Activated naive CD8-positive, alpha-beta T cell (primary cell): ENCODE measurements at regions not wholly inside any gene's neighbourhood (a gene's known extent, or its start where the extent isn't known, plus 50 kb on each side); places are given as distances from the start of the nearest gene placed in this dataset.

Experiments used
- H3K27ac Mint-ChIP-seq: one replicate; pipeline ENCODE4 v1.8.0; 2021; ENCODE audit warnings: mixed read lengths
- H3K27me3 Mint-ChIP-seq: one replicate; pipeline ENCODE4 v1.8.0; 2021; ENCODE audit warnings: mixed read lengths
- H3K36me3 Mint-ChIP-seq: one replicate; pipeline ENCODE4 v1.8.0; 2021; ENCODE audit warnings: mixed read lengths
- H3K4me1 Mint-ChIP-seq: one replicate; pipeline ENCODE4 v1.8.0; 2021; ENCODE audit warnings: low read depth, mixed read lengths
- H3K4me3 Mint-ChIP-seq: one replicate; pipeline ENCODE4 v1.8.0; 2021; ENCODE audit warnings: mild to moderate bottlenecking, mixed read lengths
- H3K9me3 Mint-ChIP-seq: one replicate; pipeline ENCODE4 v1.8.0; 2021; ENCODE audit warnings: low read depth, mixed read lengths

GRCh38 chr19:29400917-29401711, 124.7 kb upstream of the VSTM2B start:
- no peak overlapping the region for H3K4me3 Mint-ChIP-seq
- no peak overlapping the region for H3K27ac Mint-ChIP-seq
- H3K36me3 Mint-ChIP-seq = no peaks in the 10 kb centered on the region
- H3K27me3 Mint-ChIP-seq = no peaks in the 10 kb centered on the region
- H3K4me1 Mint-ChIP-seq = no peaks in the 10 kb centered on the region
- H3K9me3 Mint-ChIP-seq = no peaks in the 10 kb centered on the region

- no peak overlapping the region for H3K4me3 Mint-ChIP-seq
- no peaks in the 10 kb centered on the region for H3K4me1 Mint-ChIP-seq
- no peak overlapping the region for H3K27ac Mint-ChIP-seq
- H3K36me3 Mint-ChIP-seq = no peaks in the 10 kb centered on the region
- no peaks in the 10 kb centered on the region for H3K9me3 Mint-ChIP-seq
- H3K27me3 Mint-ChIP-seq = peaks cover 2% of the 10 kb centered on the region
These were observed 123.9 kb upstream of the VSTM2B start for GRCh38 chr19:29401712-29402421.

- Mint-ChIP-seq H3K27me3 (peaks cover 2% of the 10 kb centered on the region), H3K4me3 (no peak overlapping the region), H3K4me1 (no peaks in the 10 kb centered on the region), H3K27ac (no peak overlapping the region), H3K9me3 (no peaks in the 10 kb centered on the region), H3K36me3 (no peaks in the 10 kb centered on the region)
These were observed 123.2 kb upstream of the VSTM2B start for GRCh38 chr19:29402563-29402962.

GRCh38 chr19:29404015-29404414, 121.8 kb upstream of the VSTM2B start:
- Mint-ChIP-seq H3K36me3 (no peaks in the 10 kb centered on the region), H3K4me3 (no peak overlapping the region), H3K27ac (no peak overlapping the region), H3K4me1 (no peaks in the 10 kb centered on the region), H3K9me3 (no peaks in the 10 kb centered on the region), H3K27me3 (peaks cover 4% of the 10 kb centered on the region)

GRCh38 chr19:29404951-29405727, 120.7 kb upstream of the VSTM2B start:
- Mint-ChIP-seq H3K4me1 (no peaks in the 10 kb centered on the region), H3K9me3 (no peaks in the 10 kb centered on the region), H3K27me3 (peaks cover 4% of the 10 kb centered on the region), H3K4me3 (no peak overlapping the region), H3K27ac (no peak overlapping the region), H3K36me3 (no peaks in the 10 kb centered on the region)

GRCh38 chr19:29405728-29405995, 120.1 kb upstream of the VSTM2B start:
- Mint-ChIP-seq H3K36me3 (no peaks in the 10 kb centered on the region), H3K27me3 (peaks cover 4% of the 10 kb centered on the region), H3K4me3 (no peak overlapping the region), H3K9me3 (no peaks in the 10 kb centered on the region), H3K4me1 (no peaks in the 10 kb centered on the region), H3K27ac (no peak overlapping the region)

- Mint-ChIP-seq H3K27me3 (peaks cover 4% of the 10 kb centered on the region), H3K9me3 (no peaks in the 10 kb centered on the region), H3K36me3 (no peaks in the 10 kb centered on the region), H3K4me3 (no peak overlapping the region), H3K27ac (no peak overlapping the region), H3K4me1 (no peaks in the 10 kb centered on the region)
These were observed 116.5 kb upstream of the VSTM2B start for GRCh38 chr19:29409076-29409862.

GRCh38 chr19:29410601-29411000, 115.2 kb upstream of the VSTM2B start:
- no peaks in the 10 kb centered on the region for H3K36me3 Mint-ChIP-seq
- no peak overlapping the region for H3K27ac Mint-ChIP-seq
- no peaks in the 10 kb centered on the region for H3K9me3 Mint-ChIP-seq
- peaks cover 4% of the 10 kb centered on the region for H3K27me3 Mint-ChIP-seq
- no peak overlapping the region for H3K4me3 Mint-ChIP-seq
- no peaks in the 10 kb centered on the region for H3K4me1 Mint-ChIP-seq

- Mint-ChIP-seq H3K27ac (no peak overlapping the region), H3K36me3 (no peaks in the 10 kb centered on the region)
These were observed 114.6 kb upstream of the VSTM2B start for GRCh38 chr19:29411113-29411581.

GRCh38 chr19:29413435-29413834, 112.4 kb upstream of the VSTM2B start:
- peaks cover under 1% of the 10 kb centered on the region for H3K27me3 Mint-ChIP-seq
- H3K4me3 Mint-ChIP-seq = no peak overlapping the region
- no peak overlapping the region for H3K27ac Mint-ChIP-seq
- H3K4me1 Mint-ChIP-seq = no peaks in the 10 kb centered on the region
- H3K9me3 Mint-ChIP-seq = no peaks in the 10 kb centered on the region
- H3K36me3 Mint-ChIP-seq = no peaks in the 10 kb centered on the region

More at GRCh38 chr19:29411113-29411581, 114.6 kb upstream of the VSTM2B start:
- peaks cover 4% of the 10 kb centered on the region for H3K27me3 Mint-ChIP-seq
- no peaks in the 10 kb centered on the region for H3K9me3 Mint-ChIP-seq
- H3K4me3 Mint-ChIP-seq = no peak overlapping the region
- H3K4me1 Mint-ChIP-seq = no peaks in the 10 kb centered on the region

GRCh38 chr19:29415507-29415906, 110.3 kb upstream of the VSTM2B start:
- no peaks in the 10 kb centered on the region for H3K36me3 Mint-ChIP-seq
- H3K4me3 Mint-ChIP-seq = no peak overlapping the region
- H3K27me3 Mint-ChIP-seq = peaks cover 1% of the 10 kb centered on the region
- no peaks in the 10 kb centered on the region for H3K4me1 Mint-ChIP-seq
- H3K9me3 Mint-ChIP-seq = no peaks in the 10 kb centered on the region
- H3K27ac Mint-ChIP-seq = no peak overlapping the region

- peaks cover 1% of the 10 kb centered on the region for H3K27me3 Mint-ChIP-seq
- no peaks in the 10 kb centered on the region for H3K4me1 Mint-ChIP-seq
- no peaks in the 10 kb centered on the region for H3K9me3 Mint-ChIP-seq
- H3K4me3 Mint-ChIP-seq = no peak overlapping the region
- H3K27ac Mint-ChIP-seq = no peak overlapping the region
- H3K36me3 Mint-ChIP-seq = no peaks in the 10 kb centered on the region
These were observed 108.7 kb upstream of the VSTM2B start for GRCh38 chr19:29417048-29417447.

- H3K27me3 Mint-ChIP-seq = peaks cover 1% of the 10 kb centered on the region
- no peaks in the 10 kb centered on the region for H3K9me3 Mint-ChIP-seq
- no peak overlapping the region for H3K27ac Mint-ChIP-seq
- H3K4me3 Mint-ChIP-seq = no peak overlapping the region
- H3K36me3 Mint-ChIP-seq = no peaks in the 10 kb centered on the region
- no peaks in the 10 kb centered on the region for H3K4me1 Mint-ChIP-seq
These were observed 107.6 kb upstream of the VSTM2B start for GRCh38 chr19:29418201-29418600.

GRCh38 chr19:29420065-29420464, 105.7 kb upstream of the VSTM2B start:
- Mint-ChIP-seq H3K27ac (no peak overlapping the region), H3K4me3 (no peak overlapping the region), H3K9me3 (no peaks in the 10 kb centered on the region), H3K36me3 (no peaks in the 10 kb centered on the region), H3K27me3 (peaks cover 1% of the 10 kb centered on the region), H3K4me1 (no peaks in the 10 kb centered on the region)
